Activated CD8-positive, alpha-beta memory T cell treated with anti-CD3 and anti-CD28 coated beads, Interleukin-2, amount 50 U/mL, for 1 hour (primary cell): ENCODE measurements at regions not wholly inside any gene's neighbourhood (a gene's known extent, or its start where the extent isn't known, plus 50 kb on each side); places are given as distances from the start of the nearest gene placed in this dataset.
"Not testable (repeated sequence)": the region's sequence is repeated elsewhere in the genome, so short reads cannot be mapped to it uniquely, and the experiment has no call there.

Experiments used
- DNase-seq: peaks from one replicate; pipeline ENCODE4 v3.0.0-alpha.2; 2020; ENCODE audit errors: extremely low read depth

GRCh38 chr9:20238921-20239320 lies 383.4 kb downstream of the MLLT3 start:
- DNase-seq, result no peak

DNA sequence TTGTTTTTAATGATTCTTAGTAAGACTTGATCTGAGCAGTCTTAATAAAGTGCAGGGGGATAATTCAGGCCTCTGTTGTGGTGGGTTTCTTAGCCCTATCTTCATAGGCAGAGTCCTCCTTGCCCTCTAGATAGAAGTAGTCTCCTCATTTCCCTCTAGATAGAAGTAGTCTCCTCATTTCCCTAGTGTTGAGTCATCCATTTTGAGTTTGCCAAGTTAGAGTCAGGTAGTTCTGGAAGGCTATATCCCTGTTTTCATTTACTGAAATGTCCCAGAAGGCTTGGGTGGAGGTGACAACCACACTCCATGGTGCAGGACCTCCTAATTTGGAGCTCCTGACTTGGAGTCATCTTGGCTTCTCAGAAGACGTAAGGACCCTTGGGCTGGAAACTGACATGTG lies 384.6 kb downstream of the MLLT3 start:
- no peak for DNase-seq

- DNase-seq, result no peak
Measured at GRCh38 chr9:20236676-20237075, 385.6 kb downstream of the MLLT3 start.

DNA sequence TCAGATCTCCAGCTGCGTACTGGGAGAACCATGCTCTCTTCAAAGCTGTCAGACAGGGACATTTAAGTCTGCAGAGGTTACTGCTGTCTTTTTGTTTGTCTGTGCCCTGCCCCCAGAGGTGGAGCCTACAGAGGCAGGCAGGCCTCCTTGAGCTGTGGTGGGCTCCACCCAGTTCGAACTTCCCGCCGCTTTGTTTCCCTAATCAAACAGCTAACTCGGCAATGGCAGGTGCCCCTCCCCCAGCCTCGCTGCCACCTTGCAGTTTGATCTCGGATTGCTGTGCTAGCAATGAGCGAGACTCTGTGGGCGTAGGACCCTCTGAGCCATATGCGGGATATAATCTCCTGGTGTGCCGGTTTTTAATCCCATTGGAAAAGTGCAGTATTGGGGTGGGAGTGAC lies 387.1 kb downstream of the MLLT3 start:
- not testable (repeated sequence) for DNase-seq

DNA sequence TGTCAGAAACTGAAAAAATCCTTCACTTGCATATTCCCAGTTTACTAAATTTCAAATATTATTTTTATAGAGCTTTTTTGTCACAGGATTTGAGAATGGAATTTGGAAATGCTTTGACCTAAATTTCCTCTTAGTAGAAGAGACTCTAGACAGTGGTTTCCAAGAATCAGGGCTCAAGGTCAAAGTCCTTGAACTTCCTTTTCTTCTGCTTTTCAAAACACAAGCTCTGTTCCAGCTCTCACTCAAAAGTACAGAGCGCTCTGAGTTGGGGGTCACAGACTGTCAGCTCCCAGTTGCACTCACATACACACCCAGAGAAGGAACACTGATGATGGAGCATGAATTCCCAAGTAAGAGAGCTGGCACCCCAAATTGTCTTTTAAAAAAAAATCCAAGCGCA lies 394.2 kb downstream of the MLLT3 start:
- DNase-seq, result no peak

GRCh38 chr9:20227166-20227874 lies 395.0 kb downstream of the MLLT3 start:
- DNase-seq, result no peak

DNA sequence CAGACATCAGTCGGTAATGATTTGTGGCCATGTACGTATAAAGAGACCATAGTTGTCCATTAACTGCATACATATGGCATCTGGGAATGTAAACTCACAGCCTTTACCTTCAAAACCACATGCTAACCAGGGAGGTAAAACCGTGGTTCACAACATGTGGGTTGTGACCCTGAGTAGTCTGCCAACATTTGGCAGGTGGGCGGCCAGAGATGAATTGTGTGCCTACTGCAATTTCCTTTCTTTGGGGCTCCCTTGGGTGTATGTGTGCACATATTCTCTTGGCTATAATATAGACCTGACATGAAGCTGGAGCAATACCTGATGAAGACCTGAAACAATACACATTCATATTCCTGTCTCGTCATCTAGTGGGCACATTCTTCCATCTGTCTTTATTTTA lies 396.0 kb downstream of the MLLT3 start:
- DNase-seq, result no peak

- no peak for DNase-seq
Measured at GRCh38 chr9:20225826-20226225, 396.5 kb downstream of the MLLT3 start.

DNA sequence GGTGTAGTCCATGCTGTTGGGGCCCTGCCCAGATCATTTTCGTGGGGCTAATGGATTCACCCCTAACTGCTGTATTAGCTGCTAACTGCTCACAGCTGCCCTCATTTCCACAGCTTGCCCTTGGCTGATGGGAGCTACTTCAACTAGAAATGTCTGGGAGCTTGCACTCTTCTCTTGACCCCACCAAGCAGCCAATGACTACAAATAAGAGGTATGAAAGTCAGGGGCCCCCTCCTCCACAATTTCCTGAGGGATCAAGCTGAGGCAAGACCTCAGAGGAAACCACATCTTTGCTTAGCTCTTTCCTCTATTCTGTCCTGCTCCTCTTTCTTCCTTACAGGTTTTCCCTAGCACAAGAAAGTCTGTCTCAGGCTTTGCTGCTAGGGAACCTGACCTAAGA lies 397.5 kb downstream of the MLLT3 start:
- no peak for DNase-seq

DNA sequence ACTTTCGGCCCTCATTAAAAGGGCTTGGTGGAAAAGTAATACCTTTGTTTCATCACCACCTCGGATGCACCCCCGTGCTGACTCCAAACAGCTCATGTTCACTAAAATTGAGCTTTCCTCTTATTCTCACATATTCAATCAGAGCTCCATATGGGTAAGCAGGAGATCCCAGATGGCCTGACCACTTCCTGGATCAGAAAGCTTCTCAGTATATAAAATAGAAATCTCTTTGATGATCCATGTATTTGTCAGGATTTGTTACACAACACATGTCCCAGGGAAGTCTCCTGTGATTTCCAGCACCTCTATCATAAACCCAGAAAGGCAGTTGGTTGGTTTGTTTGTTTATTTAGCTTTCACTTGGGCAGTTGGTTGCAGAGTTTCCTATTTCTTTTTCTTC lies 402.0 kb downstream of the MLLT3 start:
- DNase-seq, result no peak

GRCh38 chr9:20219437-20219836 lies 402.9 kb downstream of the MLLT3 start:
- no peak for DNase-seq

DNA sequence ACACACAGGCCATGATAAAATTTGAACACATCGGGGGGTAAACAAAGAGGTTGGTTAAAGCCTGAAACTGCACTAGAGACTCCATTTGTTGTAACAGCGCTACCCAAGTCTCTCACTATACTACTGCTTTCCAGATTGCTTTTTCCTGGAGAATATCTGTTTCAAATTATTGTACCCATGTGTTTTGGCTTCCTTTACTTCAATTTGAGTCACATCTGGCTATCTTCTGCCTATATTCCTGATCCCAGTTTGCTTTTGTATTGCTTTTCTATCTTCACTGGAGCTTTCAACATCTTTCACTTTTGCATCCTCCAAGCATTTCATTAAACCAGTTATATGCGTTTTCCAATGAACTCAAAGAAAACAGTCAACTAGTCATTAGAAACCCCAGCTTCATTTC lies 404.7 kb downstream of the MLLT3 start:
- no peak for DNase-seq

DNA sequence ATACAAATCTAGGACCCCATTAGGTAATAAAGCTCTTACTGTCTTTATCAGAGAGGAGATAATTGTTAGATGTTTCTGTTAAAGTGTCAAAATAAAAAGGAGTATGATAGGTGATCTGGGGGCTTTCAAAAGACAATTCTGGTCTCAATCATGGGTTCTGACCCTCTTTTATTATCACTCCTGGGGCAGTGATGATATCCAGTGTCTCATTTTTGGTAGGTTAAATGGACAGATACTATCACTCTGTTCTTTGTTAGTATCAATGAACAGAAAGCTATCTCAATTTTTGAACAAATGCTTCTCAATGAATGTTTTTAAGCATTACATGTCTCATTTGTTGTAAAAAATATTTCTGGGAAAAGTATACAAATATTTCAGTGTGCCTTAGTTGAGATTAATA lies 405.9 kb downstream of the MLLT3 start:
- no peak for DNase-seq

- DNase-seq, result no peak
Measured at GRCh38 chr9:20215552-20215951, 406.7 kb downstream of the MLLT3 start.

DNA sequence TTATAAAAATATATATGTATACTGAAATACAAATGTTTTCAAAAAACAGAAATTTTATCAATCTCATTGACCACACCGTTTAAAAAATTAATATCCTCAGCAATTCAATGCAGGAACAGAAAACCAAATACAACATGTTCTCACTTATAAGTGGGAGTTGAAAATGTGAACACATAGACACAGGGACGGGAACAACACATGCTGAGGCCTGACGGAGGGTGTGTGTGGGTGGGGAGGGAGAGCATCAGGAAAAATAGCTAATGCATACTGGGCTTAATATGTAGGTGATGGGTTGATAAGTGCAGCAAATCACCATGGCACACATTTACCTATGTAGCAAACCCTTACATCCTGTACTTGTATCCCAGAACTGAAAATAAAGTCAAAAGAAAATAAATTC lies 409.5 kb downstream of the MLLT3 start:
- DNase-seq, result no peak

GRCh38 chr9:20209391-20210340 lies 412.6 kb downstream of the MLLT3 start:
- DNase-seq, result peak; percentile 43

GRCh38 chr9:20208961-20209371 lies 413.3 kb downstream of the MLLT3 start:
- no peak for DNase-seq

- no peak for DNase-seq
Measured at GRCh38 chr9:20208226-20208625, 414.1 kb downstream of the MLLT3 start.

GRCh38 chr9:20207176-20207575 lies 415.1 kb downstream of the MLLT3 start:
- DNase-seq, result no peak

- no peak for DNase-seq
Measured at GRCh38 chr9:20205821-20206220, 416.5 kb downstream of the MLLT3 start.

DNA sequence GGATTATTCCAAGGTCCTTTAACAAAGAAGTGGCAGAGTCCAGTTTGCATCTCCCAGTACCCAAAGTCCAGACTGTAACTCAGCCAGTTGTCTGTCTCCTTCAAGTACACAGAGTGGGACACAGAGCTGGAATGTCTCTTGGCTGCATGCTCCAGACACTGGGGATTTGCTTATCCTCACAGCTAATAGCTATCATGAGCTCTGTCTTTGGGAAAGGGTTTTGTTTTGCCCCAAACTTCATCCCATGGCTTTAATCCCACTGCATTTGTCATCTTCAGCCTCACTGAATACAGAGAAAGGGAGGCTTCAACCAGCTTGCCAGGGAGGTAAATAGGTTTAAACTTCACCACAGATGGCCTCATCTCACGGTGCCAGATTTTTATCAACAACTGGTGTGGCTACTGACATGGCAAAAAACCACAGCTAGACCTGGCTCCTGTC lies 412.2 kb upstream of the SLC24A2 start:
- no peak for DNase-seq

- DNase-seq, result no peak
Measured at GRCh38 chr9:20200581-20200980, 411.7 kb upstream of the SLC24A2 start.

GRCh38 chr9:20199111-20199510 lies 410.3 kb upstream of the SLC24A2 start:
- DNase-seq, result no peak
